NCI-H1930 (cell line): ENCODE measurements at regions not wholly inside any gene's neighbourhood (a gene's known extent, or its start where the extent isn't known, plus 50 kb on each side); places are given as distances from the start of the nearest gene placed in this dataset.
"Not testable (repeated sequence)": the region's sequence is repeated elsewhere in the genome, so short reads cannot be mapped to it uniquely, and the experiment has no call there.

Source experiments
- DNase-seq, 2 experiments: peaks; one replicate each; lab custom pipeline; 2025; lab: John Stamatoyannopoulos, UW

GRCh38 chr10:26621243-26621888 is 76.1 kb upstream of the PDSS1 start:
- DNase-seq: no peak

DNA sequence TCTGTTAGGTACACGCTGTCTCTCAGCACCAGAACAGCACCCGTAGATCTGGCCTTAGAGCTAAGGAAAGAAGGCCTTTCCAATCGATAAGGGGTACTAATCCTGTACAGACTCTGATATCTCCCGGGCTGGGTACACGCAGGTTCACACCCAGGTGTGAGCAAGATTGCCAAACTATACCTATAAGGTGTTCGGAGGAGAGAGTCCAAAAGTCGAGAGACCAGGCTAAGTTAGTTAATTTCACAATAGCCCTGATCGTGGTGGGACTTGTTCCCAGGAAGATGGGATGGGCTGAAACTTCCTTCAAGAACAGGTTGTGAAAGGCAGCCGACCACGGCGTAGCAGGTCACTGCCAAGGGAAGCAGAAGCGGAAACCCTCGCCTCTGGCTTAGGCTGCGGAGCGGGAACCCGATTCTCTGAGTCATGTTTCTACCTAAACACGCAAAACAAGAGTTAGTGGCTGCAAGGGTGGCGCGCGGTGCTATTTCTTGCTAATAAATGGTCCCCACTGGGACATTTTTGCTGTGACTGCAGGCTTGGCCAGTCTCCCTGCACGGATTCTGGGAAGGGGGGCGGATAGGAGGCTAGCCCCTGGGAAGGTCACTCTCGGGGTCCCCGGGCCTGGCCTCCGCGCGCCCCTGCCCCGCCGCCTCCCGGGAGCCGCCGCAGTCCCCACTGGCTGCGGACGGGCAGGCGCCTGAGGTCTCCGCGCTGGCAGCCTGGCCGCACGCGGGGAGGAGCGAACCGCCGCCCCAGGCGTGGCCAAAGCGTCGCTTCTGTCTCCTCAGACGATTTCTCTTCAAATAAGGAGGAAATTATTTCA is 75.4 kb upstream of the PDSS1 start:
- DNase-seq: no peak

DNA sequence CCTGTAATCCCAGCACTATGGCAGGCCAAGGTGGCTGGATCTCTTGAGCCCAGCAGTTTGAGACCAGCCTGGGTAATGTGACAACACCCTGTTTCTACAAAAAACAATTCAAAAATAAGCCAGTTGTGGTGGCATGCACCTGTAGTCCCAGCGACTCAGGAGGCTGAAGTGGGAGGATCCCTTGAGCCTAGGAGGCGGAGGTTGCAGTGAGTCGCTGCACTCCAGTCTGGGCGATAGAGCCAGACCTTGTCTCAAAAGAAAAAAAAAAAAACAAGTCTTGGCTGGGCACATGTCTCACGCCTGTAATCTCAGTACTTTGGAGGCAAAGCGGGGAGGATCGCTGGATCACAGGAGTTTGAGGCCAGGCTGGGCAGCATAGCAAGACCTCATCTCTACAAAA is 74.6 kb upstream of the PDSS1 start:
- DNase-seq: no peak

- DNase-seq: no peak
Observed at GRCh38 chr10:26624006-26624405, 73.5 kb upstream of the PDSS1 start.

- no peak for DNase-seq
Observed at GRCh38 chr10:26626066-26626465, 71.4 kb upstream of the PDSS1 start.

DNA sequence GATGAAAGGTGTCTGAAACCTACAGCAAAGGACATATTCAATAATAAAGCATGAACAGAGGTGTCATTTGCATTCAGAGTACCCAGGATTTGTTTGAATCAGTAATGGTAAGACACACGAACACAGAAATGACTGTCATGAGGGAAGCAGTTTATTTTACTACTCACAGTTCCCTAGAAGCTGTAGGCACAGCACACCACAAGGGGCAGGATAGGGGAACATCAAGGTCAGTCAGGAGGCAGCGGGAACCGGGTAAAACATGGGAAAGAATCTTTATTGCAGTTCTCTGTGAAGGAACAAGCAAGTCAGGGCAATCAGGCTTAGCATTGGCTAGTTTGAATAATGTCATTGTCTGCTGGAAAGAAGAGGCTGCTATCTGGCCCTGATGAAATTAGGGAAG is 70.2 kb upstream of the PDSS1 start:
- peak in 1 of 2 experiments; percentile 0 for DNase-seq

DNA sequence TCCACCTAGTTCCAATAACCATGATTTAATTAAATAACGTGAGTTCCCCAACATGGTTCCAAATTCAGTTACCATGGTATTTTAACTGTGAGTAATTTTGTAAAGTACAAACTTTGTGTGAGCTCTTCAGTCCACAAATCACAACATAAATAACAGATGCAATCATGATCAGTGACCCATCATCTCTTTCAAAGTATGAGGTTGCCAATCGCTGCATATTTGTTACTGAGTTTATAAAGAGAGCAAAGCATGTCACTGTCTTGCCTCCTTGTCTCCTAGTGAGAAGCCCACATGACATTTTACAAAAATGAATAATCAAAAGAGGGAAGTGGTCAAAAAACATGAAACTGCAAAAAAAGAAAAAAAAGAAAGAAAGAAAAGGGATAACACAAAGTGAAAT is 69.1 kb upstream of the PDSS1 start:
- no peak for DNase-seq

- DNase-seq: not testable (repeated sequence)
Observed at GRCh38 chr10:26632171-26632570, 65.3 kb upstream of the PDSS1 start.

- DNase-seq: not testable (repeated sequence)
Observed at GRCh38 chr10:26634111-26634510, 63.4 kb upstream of the PDSS1 start.

GRCh38 chr10:26637521-26638275 is 59.8 kb upstream of the PDSS1 start:
- DNase-seq: no peak

- no peak for DNase-seq
Observed at GRCh38 chr10:26640391-26640790, 57.1 kb upstream of the PDSS1 start.

DNA sequence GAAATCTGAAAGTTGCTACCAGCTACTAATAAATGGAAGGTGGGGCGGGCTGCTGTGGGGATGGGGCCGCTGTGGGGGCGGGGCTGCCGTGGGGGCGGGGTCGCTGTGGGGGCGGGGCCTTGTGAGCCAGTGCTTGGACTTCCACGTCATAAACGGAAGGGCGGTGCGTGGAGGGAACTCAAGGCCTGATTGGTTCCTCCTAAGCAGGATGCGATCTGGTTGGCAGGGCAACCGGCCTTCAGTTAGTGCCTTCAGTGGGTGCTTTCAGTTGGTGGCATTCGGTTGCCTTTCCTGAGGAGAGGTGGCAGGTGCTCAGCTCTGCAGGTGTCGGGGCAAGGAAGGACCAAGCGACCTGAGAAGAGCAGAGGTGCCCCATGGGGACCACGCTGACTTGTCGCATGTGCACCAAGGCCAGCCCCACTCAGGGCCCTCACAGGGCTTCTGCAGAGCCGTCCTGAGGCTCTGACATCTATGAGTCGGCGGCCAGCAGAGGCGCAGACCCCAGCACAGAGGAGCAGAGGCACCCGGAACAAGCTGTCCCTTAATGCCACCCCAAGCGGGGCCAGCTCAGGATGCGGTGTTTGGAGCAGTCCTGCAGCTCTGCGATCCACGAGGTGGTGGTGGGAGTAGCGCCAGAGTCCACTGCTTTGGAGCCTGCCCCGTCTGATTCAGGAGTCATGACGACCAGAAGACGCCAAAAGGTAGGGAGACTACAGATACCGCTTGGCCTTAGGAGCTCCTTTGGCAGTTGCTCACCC is 54.4 kb upstream of the PDSS1 start:
- DNase-seq: no peak

GRCh38 chr10:26647602-26648244 is 49.8 kb upstream of the PDSS1 start:
- no peak for DNase-seq
